ENCODE measurements at regions not wholly inside any gene's neighbourhood (a gene's known extent, or its start where the extent isn't known, plus 50 kb on each side); places are given as distances from the start of the nearest gene placed in this dataset.

- DNase-seq (ENCODE audit: low spot score) = no peak
These were observed 390.7 kb upstream of the ZP4 start for GRCh38 chr1:238281418-238281817.

- DNase-seq (ENCODE audit: low spot score) = no peak
These were observed 389.1 kb upstream of the ZP4 start for GRCh38 chr1:238279694-238280380.

- DNase-seq (ENCODE audit: low spot score) = no peak
These were observed 381.4 kb upstream of the ZP4 start for GRCh38 chr1:238272145-238272544.

GRCh38 chr1:238265866-238266265 is 375.1 kb upstream of the ZP4 start:
- DNase-seq (ENCODE audit: low spot score) = no peak

GRCh38 chr1:238264951-238265350 is 374.2 kb upstream of the ZP4 start:
- no peak for DNase-seq (ENCODE audit: low spot score)

GRCh38 chr1:238258510-238258909 is 367.8 kb upstream of the ZP4 start:
- DNase-seq (ENCODE audit: low spot score) = no peak

- DNase-seq (ENCODE audit: low spot score) = no peak
These were observed 366.4 kb upstream of the ZP4 start for GRCh38 chr1:238257018-238257621.

- no peak for DNase-seq (ENCODE audit: low spot score)
These were observed 364.2 kb upstream of the ZP4 start for GRCh38 chr1:238254935-238255334.

GRCh38 chr1:238252033-238252802 is 361.5 kb upstream of the ZP4 start:
- no peak for DNase-seq (ENCODE audit: low spot score)

GRCh38 chr1:238248356-238248755 is 357.6 kb upstream of the ZP4 start:
- DNase-seq (ENCODE audit: low spot score) = no peak

- no peak for DNase-seq (ENCODE audit: low spot score)
These were observed 351.5 kb upstream of the ZP4 start for GRCh38 chr1:238242181-238242580.

GRCh38 chr1:238241607-238242006 is 350.9 kb upstream of the ZP4 start:
- DNase-seq (ENCODE audit: low spot score) = no peak

GRCh38 chr1:238239343-238239742 is 348.6 kb upstream of the ZP4 start:
- no peak for DNase-seq (ENCODE audit: low spot score)

GRCh38 chr1:238233966-238234365 is 343.2 kb upstream of the ZP4 start:
- DNase-seq (ENCODE audit: low spot score) = no peak

GRCh38 chr1:238232084-238232710 is 341.5 kb upstream of the ZP4 start:
- no peak for DNase-seq (ENCODE audit: low spot score)

GRCh38 chr1:238226810-238227209 is 336.1 kb upstream of the ZP4 start:
- no peak for DNase-seq (ENCODE audit: low spot score)

- DNase-seq (ENCODE audit: low spot score) = no peak
These were observed 332.4 kb upstream of the ZP4 start for GRCh38 chr1:238223076-238223640.

GRCh38 chr1:238221738-238222137 is 331.0 kb upstream of the ZP4 start:
- DNase-seq (ENCODE audit: low spot score) = no peak

GRCh38 chr1:238214449-238214848 is 323.7 kb upstream of the ZP4 start:
- no peak for DNase-seq (ENCODE audit: low spot score)

GRCh38 chr1:238205045-238205662 is 314.4 kb upstream of the ZP4 start:
- DNase-seq (ENCODE audit: low spot score) = no peak

GRCh38 chr1:238201992-238202391 is 311.3 kb upstream of the ZP4 start:
- DNase-seq (ENCODE audit: low spot score) = no peak

- no peak for DNase-seq (ENCODE audit: low spot score)
These were observed 308.6 kb upstream of the ZP4 start for GRCh38 chr1:238199325-238199724.

All from CD4-positive, alpha-beta T cell treated with Interleukin-15 for 4 hours (primary cell).